EH (cell line): ENCODE measurements at regions not wholly inside any gene's neighbourhood (a gene's known extent, or its start where the extent isn't known, plus 50 kb on each side); places are given as distances from the start of the nearest gene placed in this dataset.

Experiments
- DNase-seq: peaks from one replicate; pipeline ENCODE4 v3.0.0-alpha.2; 2015; ENCODE audit warnings: low read depth

DNA sequence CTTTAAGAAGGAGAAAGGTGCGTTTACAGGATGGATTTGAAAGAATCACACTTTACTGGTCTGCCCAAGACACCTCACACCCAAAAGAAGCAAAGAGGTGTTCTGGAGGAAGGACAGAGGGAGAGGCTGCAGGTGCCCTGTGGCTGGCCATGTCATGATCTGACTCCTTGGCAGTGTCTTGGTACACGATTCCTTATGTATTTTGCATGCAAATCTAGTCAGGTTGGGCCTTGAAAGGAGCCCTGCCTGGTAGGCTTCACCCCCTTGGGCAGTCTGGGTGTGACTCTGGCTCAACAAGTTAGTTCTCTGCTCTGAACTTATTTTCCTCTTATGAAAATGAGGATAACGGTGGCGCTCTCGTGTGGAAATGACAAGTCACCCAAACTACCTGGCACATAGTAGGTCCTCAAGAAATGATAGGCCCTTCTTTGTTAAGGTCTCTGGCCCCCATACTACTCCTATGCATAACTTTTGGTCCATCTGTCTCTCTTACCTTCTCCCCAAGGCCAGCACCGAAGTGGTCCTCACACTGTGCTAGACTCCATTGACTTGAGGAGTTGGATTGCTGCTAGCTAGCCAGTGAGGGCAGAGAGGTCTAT is 212.5 kb downstream of the SEMA6A start:
- no peak for DNase-seq

DNA sequence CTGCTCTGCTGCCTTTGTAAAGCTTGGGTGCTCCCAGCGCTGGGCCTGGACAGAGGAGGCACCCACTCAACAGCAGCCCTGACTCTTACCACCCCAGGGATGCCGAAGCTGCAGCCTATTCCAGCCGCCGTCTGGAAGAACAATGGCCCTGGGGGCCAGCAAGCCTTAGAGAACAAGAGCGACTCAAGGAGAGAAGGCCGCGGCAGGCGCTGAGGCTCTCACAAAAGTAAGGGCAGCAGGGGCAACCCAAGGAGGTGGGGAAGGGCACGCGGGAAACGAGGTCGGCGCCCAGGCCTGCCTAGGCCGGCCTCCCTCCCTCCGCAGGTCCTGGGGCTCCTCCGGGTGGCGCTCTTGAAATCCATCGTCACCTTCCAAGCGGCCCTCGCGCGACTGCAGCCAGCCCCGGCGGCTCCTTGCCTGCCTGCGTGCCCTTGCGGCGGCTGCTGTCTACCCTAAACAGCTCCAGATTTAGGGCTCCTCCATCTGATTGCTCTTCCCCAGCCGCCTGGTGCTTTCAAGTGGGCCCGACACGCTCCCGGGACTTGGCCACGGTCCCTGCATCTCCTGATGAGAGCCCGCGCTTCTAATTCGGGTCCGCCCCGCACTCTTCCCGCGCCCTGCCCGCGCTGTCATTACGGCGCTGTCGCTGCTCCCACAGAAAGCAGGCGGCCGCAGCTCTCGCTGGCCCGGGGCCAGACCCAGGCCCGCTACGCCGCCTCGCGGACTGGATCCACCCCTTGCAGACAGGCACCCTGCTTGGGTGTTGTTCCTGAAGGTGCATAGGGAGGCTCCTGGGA is 213.3 kb downstream of the SEMA6A start:
- peak; percentile 4 for DNase-seq

GRCh38 chr5:116360008-116360853 is 214.4 kb downstream of the SEMA6A start:
- DNase-seq, result peak; percentile 4

DNA sequence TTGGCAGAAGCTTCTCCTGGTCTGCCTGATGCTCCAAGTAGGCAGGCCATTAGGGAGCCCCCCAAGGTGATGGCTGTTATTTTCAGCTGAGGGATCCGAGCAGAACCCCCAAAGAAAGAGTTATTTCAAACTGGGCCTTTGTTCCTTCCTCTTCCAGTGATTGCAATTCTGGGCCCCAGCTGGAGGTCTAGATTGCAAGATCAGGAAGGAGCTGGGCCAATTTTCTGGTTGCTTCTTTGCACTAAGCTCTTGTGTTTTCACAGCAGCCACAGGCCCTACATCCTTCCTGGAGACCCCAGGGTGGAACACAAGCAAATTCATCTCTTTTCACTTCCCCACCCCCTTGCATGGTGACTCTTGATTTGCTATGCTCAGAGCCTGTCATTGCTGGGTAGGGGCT is 215.0 kb downstream of the SEMA6A start:
- no peak for DNase-seq

DNA sequence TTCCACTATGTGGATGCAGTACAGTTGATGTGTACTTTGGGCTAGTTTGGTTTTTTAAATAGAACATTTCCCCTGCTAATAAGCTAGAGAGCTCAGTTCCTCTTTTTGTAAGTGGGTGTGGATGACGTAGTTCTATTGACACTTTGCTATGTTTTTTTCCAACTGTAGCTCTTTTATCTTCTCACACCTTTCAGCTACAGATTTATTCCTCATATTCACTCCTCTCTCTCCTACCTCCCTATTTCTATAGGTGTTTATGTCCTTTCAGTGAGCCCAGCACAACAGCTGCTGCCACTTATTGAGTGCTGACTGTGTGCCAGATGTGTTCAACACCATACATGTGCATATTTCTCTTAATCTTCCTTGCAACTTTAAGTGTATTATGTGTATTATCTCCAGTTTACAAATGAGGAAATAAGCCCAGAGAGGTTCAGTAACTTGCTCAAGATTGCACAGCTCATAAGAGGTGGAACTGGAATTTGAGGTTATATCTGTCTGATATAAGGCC is 215.7 kb downstream of the SEMA6A start:
- no peak for DNase-seq

DNA sequence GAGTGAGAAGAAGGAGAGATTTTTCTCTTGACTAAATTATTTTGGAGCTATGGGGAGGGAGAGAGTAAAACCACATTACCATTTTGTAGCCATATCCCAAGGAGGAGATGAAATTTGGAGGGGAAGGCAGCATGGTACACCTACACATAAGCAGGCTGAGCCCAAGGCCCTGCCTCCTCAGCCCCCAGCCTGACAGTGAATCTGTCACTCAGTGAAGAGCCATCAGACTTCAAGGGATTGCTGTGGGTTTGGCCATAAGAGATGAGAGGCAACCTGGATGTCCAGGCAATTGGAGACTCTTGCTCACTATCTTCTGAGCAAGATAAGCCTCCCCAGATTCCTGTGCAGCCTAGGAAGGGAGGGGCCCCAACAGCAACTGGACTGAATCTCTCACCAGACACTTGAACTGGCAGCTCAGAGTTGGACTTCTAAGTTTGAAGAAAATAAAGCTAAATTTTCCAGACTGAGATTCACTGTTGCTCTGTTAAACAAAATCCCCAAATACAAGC is 216.6 kb downstream of the SEMA6A start:
- DNase-seq, result no peak

- no peak for DNase-seq
Observed at GRCh38 chr5:116355819-116356601, 218.6 kb downstream of the SEMA6A start.

GRCh38 chr5:116354699-116355098 is 219.9 kb downstream of the SEMA6A start:
- DNase-seq, result no peak

GRCh38 chr5:116347657-116348056 is 227.0 kb downstream of the SEMA6A start:
- no peak for DNase-seq

DNA sequence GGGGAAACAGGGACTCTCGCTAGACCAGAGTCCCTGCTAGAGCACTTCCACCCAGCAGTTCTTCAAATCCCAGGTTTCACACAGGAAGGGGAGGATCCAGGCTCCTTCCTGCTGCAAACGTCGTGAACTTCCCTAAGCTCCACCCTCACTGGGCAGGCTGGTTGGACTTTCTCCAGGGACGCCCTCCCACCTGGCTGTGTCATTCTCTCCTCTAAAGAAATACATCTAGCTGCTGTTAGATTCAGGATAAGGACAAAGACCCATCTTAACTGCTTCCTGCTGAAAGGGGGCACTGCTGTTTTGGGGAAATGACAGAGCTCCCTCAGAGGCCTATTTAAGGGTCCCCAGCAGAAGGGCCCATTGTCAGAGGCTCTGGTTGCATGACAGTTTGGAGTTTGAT is 230.7 kb downstream of the SEMA6A start:
- DNase-seq, result no peak
